NCI-H1092 treated with DMSO at 0.1 percent for 48 hours (cell line): ENCODE measurements at regions not wholly inside any gene's neighbourhood (a gene's known extent, or its start where the extent isn't known, plus 50 kb on each side); places are given as distances from the start of the nearest gene placed in this dataset.
A peak's percentile ranks its signal among the peaks of the same experiment; 100 is the strongest.

Experiments used
- DNase-seq: peaks from one replicate; lab custom pipeline; 2025; lab: John Stamatoyannopoulos, UW

GRCh38 chr10:10222304-10222841 lies 795.3 kb upstream of the CELF2 start:
- DNase-seq = no peak

GRCh38 chr10:10223131-10223530 lies 794.5 kb upstream of the CELF2 start:
- DNase-seq = no peak

- DNase-seq = no peak
Measured at GRCh38 chr10:10225136-10225676, 792.5 kb upstream of the CELF2 start.

GRCh38 chr10:10233229-10233628 lies 784.4 kb upstream of the CELF2 start:
- DNase-seq = no peak

- no peak for DNase-seq
Measured at GRCh38 chr10:10235003-10235402, 782.7 kb upstream of the CELF2 start.

- DNase-seq = no peak
Measured at GRCh38 chr10:10247585-10247984, 770.1 kb upstream of the CELF2 start.

GRCh38 chr10:10256860-10257259 lies 760.8 kb upstream of the CELF2 start:
- no peak for DNase-seq

- no peak for DNase-seq
Measured at GRCh38 chr10:10259013-10259412, 758.7 kb upstream of the CELF2 start.

- DNase-seq = no peak
Measured at GRCh38 chr10:10270126-10271050, 747.3 kb upstream of the CELF2 start.

- DNase-seq = no peak
Measured at GRCh38 chr10:10271639-10272192, 746.0 kb upstream of the CELF2 start.

GRCh38 chr10:10273661-10274060 lies 744.0 kb upstream of the CELF2 start:
- DNase-seq = no peak

- DNase-seq = no peak
Measured at GRCh38 chr10:10279906-10280305, 737.8 kb upstream of the CELF2 start.

- DNase-seq = no peak
Measured at GRCh38 chr10:10292501-10292900, 725.2 kb upstream of the CELF2 start.

- no peak for DNase-seq
Measured at GRCh38 chr10:10293041-10293440, 724.6 kb upstream of the CELF2 start.

GRCh38 chr10:10293481-10293951 lies 724.2 kb upstream of the CELF2 start:
- no peak for DNase-seq

GRCh38 chr10:10294184-10294880 lies 723.3 kb upstream of the CELF2 start:
- DNase-seq = no peak

GRCh38 chr10:10294881-10295529 lies 722.7 kb upstream of the CELF2 start:
- DNase-seq = peak; percentile 10

GRCh38 chr10:10295537-10295936 lies 722.1 kb upstream of the CELF2 start:
- DNase-seq = no peak

GRCh38 chr10:10302689-10303088 lies 715.0 kb upstream of the CELF2 start:
- DNase-seq = no peak

GRCh38 chr10:10307036-10307435 lies 710.6 kb upstream of the CELF2 start:
- DNase-seq = no peak

GRCh38 chr10:10307551-10307950 lies 710.1 kb upstream of the CELF2 start:
- DNase-seq = no peak

GRCh38 chr10:10310498-10310897 lies 707.2 kb upstream of the CELF2 start:
- DNase-seq = no peak
